ENCODE measurements at regions not wholly inside any gene's neighbourhood (a gene's known extent, or its start where the extent isn't known, plus 50 kb on each side); places are given as distances from the start of the nearest gene placed in this dataset.

GRCh38 chr7:41910940-41911600, 208.2 kb upstream of the INHBA start:
- H3K9me3 ChIP-seq = no peaks in the 10 kb centered on the region
- H3K4me1 ChIP-seq = no peaks in the 10 kb centered on the region
- DNase-seq = no peak
- no peaks in the 10 kb centered on the region for H3K27me3 ChIP-seq (replicated peaks in 1 of 7)
- TF ChIP-seq CTCF (IDR thresholded peaks at IDR 0.05 in 8 of 11, conservative IDR thresholded peaks at IDR 0.05 in 3 of 11) = no peak
- TF ChIP-seq POLR2A (IDR thresholded peaks at IDR 0.05) = no peak
- TF ChIP-seq POLR2AphosphoS5 (IDR thresholded peaks at IDR 0.05) = no peak
- no peak overlapping the region for H3K4me3 ChIP-seq
- 72 to 84% (median 78%) methylated on average over 3 of the region's 3 CpGs for WGBS, 5 donors
- no peaks in the 10 kb centered on the region for H3K36me3 ChIP-seq
- intact Hi-C loops (cut with DNase I; ENCODE audit: low total_unique reads) = no loop called here
- H3K27ac ChIP-seq = no peak overlapping the region

GRCh38 chr7:41907444-41907843, 204.6 kb upstream of the INHBA start:
- Histone ChIP-seq H3K36me3 (no peaks in the 10 kb centered on the region), H3K4me3 (no peak overlapping the region), H3K27ac (no peak overlapping the region), H3K27me3 (replicated peaks in 1 of 7) (no peaks in the 10 kb centered on the region), H3K9me3 (peaks cover 0 to 22% (median 10%) of the 10 kb centered on the region in 8 donors), H3K4me1 (no peaks in the 10 kb centered on the region)
- TF ChIP-seq POLR2AphosphoS5 (IDR thresholded peaks at IDR 0.05) (no peak), POLR2A (IDR thresholded peaks at IDR 0.05) (no peak), CTCF (IDR thresholded peaks at IDR 0.05 in 8 of 11, conservative IDR thresholded peaks at IDR 0.05 in 3 of 11) (no peak)
- no peak for DNase-seq
- intact Hi-C loops (cut with DNase I; ENCODE audit: low total_unique reads) = no loop called here

- Histone ChIP-seq H3K9me3 (peaks cover 0 to 22% (median 10%) of the 10 kb centered on the region in 8 donors), H3K4me3 (no peak overlapping the region), H3K4me1 (no peaks in the 10 kb centered on the region), H3K27me3 (replicated peaks in 1 of 7) (no peaks in the 10 kb centered on the region), H3K36me3 (no peaks in the 10 kb centered on the region), H3K27ac (no peak overlapping the region)
- TF ChIP-seq CTCF (IDR thresholded peaks at IDR 0.05 in 8 of 11, conservative IDR thresholded peaks at IDR 0.05 in 3 of 11) (no peak), POLR2AphosphoS5 (IDR thresholded peaks at IDR 0.05) (no peak), POLR2A (IDR thresholded peaks at IDR 0.05) (no peak)
- intact Hi-C loops (cut with DNase I; ENCODE audit: low total_unique reads) = no loop called here
- no peak for DNase-seq
- WGBS, 5 donors = 63 to 87% (median 80%) methylated on average over 2 of the region's 2 CpGs
These were observed 197.6 kb upstream of the INHBA start for GRCh38 chr7:41900532-41900931.

GRCh38 chr7:41899823-41900433, 197.0 kb upstream of the INHBA start:
- Histone ChIP-seq H3K36me3 (no peaks in the 10 kb centered on the region), H3K4me3 (no peak overlapping the region), H3K4me1 (no peaks in the 10 kb centered on the region), H3K27ac (no peak overlapping the region), H3K27me3 (replicated peaks in 1 of 7) (no peaks in the 10 kb centered on the region), H3K9me3 (peaks cover 0 to 20% (median 9%) of the 10 kb centered on the region in 8 donors)
- no peak for DNase-seq
- intact Hi-C loops (cut with DNase I; ENCODE audit: low total_unique reads) = no loop called here
- TF ChIP-seq POLR2A (IDR thresholded peaks at IDR 0.05) = no peak
- WGBS, 5 donors = 47 to 78% (median 70%) methylated on average over 4 of the region's 4 CpGs

Measured in spleen (tissue), 11 donors.